ENCODE measurements at regions not wholly inside any gene's neighbourhood (a gene's known extent, or its start where the extent isn't known, plus 50 kb on each side); places are given as distances from the start of the nearest gene placed in this dataset.
A peak's percentile ranks its signal among the peaks of the same experiment; 100 is the strongest.
"Not testable (repeated sequence)": the region's sequence is repeated elsewhere in the genome, so short reads cannot be mapped to it uniquely, and the experiment has no call there.

DNA sequence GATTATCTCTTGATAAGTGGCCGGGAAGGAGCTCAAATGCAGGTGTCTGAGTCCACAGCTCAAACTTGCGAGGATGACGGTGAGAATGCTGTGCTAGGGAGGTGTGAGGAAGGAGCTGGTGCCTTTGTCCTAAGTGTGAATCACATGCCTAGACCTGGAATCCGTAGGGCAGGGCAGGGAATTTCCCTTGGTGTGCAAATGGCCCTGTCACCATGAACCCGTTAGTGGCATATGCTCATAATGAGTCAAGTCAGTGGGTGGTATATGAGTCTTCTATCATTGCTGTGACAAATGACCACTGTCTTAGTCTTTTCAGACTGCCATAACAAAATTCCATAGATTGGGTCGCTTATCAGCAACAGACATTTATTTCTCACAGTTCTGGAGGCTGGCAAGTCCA is 163.1 kb upstream of the NBPF12 start:
- ATAC-seq (ENCODE audit: low read depth); H3K36me3 Mint-ChIP-seq (ENCODE audit: low read depth); intact Hi-C loops (cut with micrococcal nuclease); CTCF ChIA-PET; H3K4me3 Mint-ChIP-seq; H3K9me3 Mint-ChIP-seq; H3K4me1 Mint-ChIP-seq; H3K27me3 Mint-ChIP-seq; H3K27ac Mint-ChIP-seq; POLR2A ChIA-PET; DNase-seq: not testable (repeated sequence)

DNA sequence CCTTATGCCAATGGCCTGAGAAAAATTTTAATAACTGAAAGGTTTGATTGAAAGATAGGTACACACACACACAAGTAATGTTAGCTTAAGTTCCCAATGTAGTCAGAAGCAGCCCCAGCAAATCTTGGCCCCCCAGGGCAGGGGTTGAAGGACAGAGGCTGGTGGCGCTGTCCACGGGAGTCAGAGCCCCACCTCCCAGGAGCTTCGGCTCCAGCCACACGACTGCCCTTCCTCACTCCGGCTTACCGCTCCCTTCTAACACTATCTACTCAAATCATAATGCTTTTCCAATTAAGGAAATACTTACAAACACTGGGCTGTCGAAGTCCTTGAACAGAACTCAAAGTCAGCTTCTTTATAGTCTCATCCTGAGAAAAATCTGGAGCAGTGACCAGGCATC is 163.9 kb upstream of the NBPF12 start:
- intact Hi-C loops (cut with micrococcal nuclease); H3K4me3 Mint-ChIP-seq; H3K27me3 Mint-ChIP-seq; POLR2A ChIA-PET; DNase-seq; H3K36me3 Mint-ChIP-seq (ENCODE audit: low read depth); CTCF ChIA-PET; ATAC-seq (ENCODE audit: low read depth); H3K4me1 Mint-ChIP-seq; H3K9me3 Mint-ChIP-seq; H3K27ac Mint-ChIP-seq: not testable (repeated sequence)

DNA sequence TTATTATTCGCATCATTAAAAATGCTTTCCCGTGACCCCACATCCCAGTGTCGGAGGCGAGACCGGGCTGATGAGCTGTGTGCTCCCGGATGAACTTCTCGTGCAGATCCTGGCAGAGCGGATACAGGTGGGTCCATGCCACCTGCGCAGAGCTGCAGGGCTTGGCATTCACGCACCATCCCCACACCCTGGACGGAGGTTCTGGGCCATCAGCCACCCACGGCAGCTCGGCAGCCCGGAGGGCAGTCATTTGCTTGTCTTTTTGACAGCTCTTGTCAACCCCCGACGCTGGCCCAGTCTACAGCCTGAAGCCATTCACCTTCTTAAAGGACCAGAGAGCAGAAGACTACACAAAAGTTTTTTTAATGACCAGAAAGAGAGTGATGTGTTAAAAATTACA is 166.7 kb upstream of the NBPF12 start:
- H3K36me3 Mint-ChIP-seq (ENCODE audit: low read depth); CTCF ChIA-PET; H3K4me3 Mint-ChIP-seq; DNase-seq; ATAC-seq (ENCODE audit: low read depth); H3K4me1 Mint-ChIP-seq; H3K27ac Mint-ChIP-seq; H3K9me3 Mint-ChIP-seq; intact Hi-C loops (cut with micrococcal nuclease); POLR2A ChIA-PET; H3K27me3 Mint-ChIP-seq: not testable (repeated sequence)

DNA sequence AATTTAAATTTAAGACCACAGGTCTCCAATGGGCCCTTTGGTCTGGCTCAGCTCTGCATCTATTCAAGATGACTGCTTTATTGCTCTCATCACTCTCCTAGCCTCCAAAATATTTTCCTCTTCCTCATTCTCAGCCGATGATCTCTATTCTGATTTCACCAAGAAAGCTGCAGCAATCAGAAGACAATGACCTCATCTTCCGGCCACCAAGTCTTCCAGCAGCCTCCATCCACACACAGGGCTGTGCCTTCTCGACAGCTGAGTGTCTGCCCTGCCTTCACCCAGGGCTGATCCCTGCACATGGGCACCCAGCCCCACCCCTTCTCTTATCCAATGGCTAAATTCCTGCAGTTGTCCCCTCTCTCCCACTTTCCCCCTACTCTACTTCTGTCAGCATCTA is 167.1 kb upstream of the NBPF12 start:
- H3K9me3 Mint-ChIP-seq, CTCF ChIA-PET, H3K4me1 Mint-ChIP-seq: not testable (repeated sequence)

DNA sequence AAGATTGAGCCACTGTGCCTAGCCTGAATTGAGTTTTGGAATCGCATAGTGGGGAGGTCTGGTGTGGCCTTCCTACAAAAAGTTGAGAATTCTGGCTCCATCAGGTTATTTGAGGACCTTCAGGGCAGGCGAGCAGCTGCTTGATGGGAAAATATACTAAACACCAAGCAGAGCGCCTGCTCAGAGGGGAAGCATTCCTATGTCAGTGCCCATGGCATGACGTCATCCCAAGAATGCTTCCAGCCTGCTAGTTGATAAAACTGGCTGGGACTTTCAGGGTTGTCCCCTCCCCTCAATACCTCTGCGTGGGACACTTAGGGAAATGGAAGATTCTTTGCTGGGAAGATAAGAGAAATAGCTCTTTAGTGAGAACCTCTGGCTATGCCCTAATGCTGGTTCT is 174.9 kb upstream of the NBPF12 start:
- H3K4me1 Mint-ChIP-seq; ATAC-seq (ENCODE audit: low read depth); H3K9me3 Mint-ChIP-seq; H3K4me3 Mint-ChIP-seq; H3K27me3 Mint-ChIP-seq; POLR2A ChIA-PET; CTCF ChIA-PET; H3K27ac Mint-ChIP-seq; DNase-seq; intact Hi-C loops (cut with micrococcal nuclease); H3K36me3 Mint-ChIP-seq (ENCODE audit: low read depth): not testable (repeated sequence)

More for the DNA sequence above, 167.1 kb upstream of the NBPF12 start:
- H3K27me3 Mint-ChIP-seq; intact Hi-C loops (cut with micrococcal nuclease); H3K36me3 Mint-ChIP-seq (ENCODE audit: low read depth); POLR2A ChIA-PET; DNase-seq; H3K27ac Mint-ChIP-seq; ATAC-seq (ENCODE audit: low read depth); H3K4me3 Mint-ChIP-seq: not testable (repeated sequence)

DNA sequence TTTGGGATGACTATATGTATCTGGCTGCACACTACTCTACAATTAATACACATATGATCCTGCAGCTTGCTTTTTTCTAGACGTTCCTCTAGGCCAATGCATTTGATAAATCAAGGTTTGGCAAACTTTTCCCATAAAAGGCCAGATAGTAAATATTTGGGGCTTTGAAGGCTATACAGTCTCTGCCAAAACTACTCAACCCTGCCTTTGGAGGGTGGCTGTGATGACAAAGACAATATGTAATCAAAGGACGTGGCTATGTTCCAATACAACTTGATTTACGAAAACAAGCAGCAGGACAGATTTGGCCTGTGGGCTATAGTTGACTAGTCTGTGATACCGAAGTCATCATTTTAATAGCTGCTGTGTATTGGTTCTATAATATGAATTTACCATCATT is 181.3 kb upstream of the NBPF12 start:
- H3K36me3 Mint-ChIP-seq (ENCODE audit: low read depth); H3K27me3 Mint-ChIP-seq; DNase-seq; H3K4me1 Mint-ChIP-seq; H3K9me3 Mint-ChIP-seq; CTCF ChIA-PET; POLR2A ChIA-PET; H3K27ac Mint-ChIP-seq; ATAC-seq (ENCODE audit: low read depth); H3K4me3 Mint-ChIP-seq; intact Hi-C loops (cut with micrococcal nuclease): not testable (repeated sequence)

DNA sequence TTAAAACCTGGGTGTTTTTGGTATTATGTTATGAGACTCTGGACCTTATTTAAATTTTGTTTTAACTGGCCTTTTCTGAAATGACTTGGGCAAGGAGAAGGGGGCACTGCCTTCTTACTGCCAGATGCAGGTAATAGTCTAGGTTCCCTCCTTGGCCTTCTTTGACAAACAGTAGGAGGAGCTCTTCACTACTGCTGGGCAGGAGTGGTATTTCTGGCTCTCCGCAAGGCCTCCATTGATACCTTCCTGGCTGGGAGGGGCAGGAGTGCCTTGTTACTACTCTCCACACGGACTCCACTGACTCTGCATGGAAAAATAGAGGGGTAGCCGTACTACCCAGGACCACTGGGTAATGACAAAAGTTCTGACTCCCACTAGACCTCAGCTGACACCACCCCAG is 189.4 kb upstream of the NBPF12 start:
- CTCF ChIA-PET; H3K9me3 Mint-ChIP-seq; H3K4me1 Mint-ChIP-seq; DNase-seq; H3K36me3 Mint-ChIP-seq (ENCODE audit: low read depth); intact Hi-C loops (cut with micrococcal nuclease); POLR2A ChIA-PET; H3K4me3 Mint-ChIP-seq; H3K27ac Mint-ChIP-seq; ATAC-seq (ENCODE audit: low read depth); H3K27me3 Mint-ChIP-seq: not testable (repeated sequence)

DNA sequence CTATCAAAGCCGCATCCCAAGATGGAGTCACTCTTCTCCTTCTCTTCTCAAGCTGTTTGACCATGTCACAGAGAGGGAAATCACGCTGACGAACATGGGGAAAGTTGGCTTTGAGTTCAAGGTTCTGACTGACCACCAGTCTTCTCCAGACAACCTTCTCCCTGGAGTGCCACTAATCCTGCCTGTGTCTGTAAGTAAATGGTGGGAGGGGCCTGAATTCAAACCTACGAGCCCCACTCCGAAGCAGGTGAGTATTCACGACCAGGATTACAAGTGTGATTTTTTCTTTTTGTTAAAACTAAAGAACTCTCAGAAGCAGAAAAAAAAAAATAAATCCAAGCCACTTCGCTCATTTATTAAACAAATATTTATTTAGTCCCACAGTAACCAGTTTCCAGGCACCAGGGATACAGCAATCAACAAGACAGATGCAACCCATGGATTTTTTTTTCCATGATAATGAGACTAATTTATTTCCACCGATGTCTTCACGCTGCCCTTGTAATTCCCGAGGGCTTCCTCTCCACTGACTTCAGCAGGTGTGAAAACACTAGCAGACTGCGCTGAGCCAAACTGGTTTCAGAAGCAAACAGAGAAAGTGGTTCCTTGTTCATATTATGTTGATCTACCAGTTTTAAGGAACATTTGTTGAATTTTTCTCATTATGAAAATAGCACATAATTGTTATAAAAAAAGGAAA is 206.0 kb upstream of the NBPF12 start:
- H3K4me1 Mint-ChIP-seq; H3K27me3 Mint-ChIP-seq; POLR2A ChIA-PET; DNase-seq; ATAC-seq (ENCODE audit: low read depth); H3K4me3 Mint-ChIP-seq; H3K36me3 Mint-ChIP-seq (ENCODE audit: low read depth); intact Hi-C loops (cut with micrococcal nuclease); H3K27ac Mint-ChIP-seq; CTCF ChIA-PET; H3K9me3 Mint-ChIP-seq: not testable (repeated sequence)

DNA sequence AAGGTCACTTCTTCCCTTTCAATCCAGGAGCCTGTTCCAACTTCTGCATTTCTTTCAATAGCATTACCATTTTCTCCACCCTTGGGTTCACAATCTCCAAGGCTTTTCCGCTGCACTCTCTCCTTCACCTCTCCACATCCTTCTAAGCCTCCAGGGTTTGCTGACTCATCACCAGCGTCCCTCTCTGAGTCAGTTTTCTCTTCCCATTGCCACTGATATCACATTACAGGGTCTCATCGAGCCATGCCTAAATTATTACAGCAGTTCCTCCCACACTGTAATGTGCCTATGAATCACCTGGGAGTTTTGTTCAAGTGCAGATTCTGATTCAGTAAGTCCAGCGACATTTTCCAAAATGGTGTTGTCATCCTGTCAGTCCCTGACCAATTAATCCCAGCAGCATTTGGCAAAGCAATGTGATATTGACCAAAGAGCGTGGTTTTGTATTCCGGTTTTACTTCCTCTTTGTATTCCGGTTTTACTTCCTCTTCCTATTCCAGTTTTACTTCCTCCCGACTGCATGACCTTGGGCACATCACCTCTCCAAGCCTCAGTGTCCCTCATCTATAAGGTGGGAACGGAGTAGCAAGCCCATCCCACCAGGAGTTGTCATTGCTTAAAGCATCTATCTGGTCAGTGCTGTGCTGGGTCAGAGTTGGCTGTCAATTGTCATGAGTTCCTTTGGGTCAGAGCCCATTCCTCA is 208.3 kb upstream of the NBPF12 start:
- H3K36me3 Mint-ChIP-seq (ENCODE audit: low read depth); H3K9me3 Mint-ChIP-seq; H3K4me3 Mint-ChIP-seq; CTCF ChIA-PET; POLR2A ChIA-PET; H3K4me1 Mint-ChIP-seq; intact Hi-C loops (cut with micrococcal nuclease); H3K27ac Mint-ChIP-seq; H3K27me3 Mint-ChIP-seq; DNase-seq: not testable (repeated sequence)
- ATAC-seq (ENCODE audit: low read depth): peak; percentile 18

DNA sequence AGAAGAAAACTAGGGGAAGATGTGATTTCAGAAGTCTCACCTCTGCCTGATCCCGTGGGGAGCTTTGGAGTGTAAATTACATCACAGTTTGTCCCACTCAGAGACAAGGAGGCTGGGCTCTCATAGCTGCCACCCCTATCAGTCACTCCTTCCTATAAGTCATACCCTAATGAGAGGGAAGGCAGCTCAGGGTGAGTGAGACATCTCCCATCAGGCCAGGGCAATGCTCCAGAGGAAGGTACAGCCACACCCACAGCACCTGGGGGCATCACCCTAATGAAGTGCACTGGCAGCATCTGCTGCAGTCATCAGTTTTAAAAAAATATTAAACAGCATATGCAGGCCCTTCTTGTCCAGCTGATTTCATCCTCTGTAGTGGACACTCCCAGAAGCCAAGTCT is 223.1 kb upstream of the NBPF12 start:
- H3K4me1 Mint-ChIP-seq; H3K4me3 Mint-ChIP-seq; H3K36me3 Mint-ChIP-seq (ENCODE audit: low read depth); H3K27ac Mint-ChIP-seq; H3K27me3 Mint-ChIP-seq; H3K9me3 Mint-ChIP-seq; POLR2A ChIA-PET; DNase-seq; ATAC-seq (ENCODE audit: low read depth); intact Hi-C loops (cut with micrococcal nuclease); CTCF ChIA-PET: not testable (repeated sequence)

DNA sequence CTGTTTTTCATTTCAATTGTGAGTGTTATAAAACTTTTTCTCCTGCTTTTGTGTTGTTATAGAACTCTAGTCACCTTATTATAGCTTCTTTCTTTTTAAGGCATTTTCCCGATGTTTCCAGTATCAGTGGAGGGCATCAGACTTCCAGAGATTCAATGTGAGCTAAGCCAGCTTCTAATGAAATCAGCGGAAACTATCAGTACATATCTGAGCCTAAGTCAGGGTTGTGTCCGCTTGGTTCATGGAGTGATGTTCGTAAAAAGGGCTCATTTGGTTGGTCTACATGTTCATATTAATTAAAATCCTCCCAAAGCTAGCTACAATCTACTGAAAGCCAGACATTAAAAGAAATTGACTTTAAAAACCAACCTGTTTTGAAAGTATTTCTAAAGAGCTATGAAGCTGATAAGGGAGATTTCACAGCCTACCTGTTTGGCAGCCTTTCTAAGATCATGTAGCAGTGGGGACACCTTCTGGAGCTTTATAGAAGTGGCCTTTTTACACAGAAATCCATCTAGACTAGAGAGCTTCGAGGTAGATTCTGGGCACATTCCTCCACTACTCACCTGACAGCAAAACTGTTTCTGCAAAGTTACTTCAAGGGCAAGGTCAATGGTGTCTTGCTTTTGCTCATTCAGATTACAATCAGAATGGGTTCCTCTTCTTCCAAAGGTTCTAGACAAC is 227.1 kb upstream of the NBPF12 start:
- H3K27me3 Mint-ChIP-seq; H3K4me1 Mint-ChIP-seq; DNase-seq; ATAC-seq (ENCODE audit: low read depth); intact Hi-C loops (cut with micrococcal nuclease); CTCF ChIA-PET; POLR2A ChIA-PET; H3K4me3 Mint-ChIP-seq; H3K9me3 Mint-ChIP-seq; H3K36me3 Mint-ChIP-seq (ENCODE audit: low read depth); H3K27ac Mint-ChIP-seq: not testable (repeated sequence)

DNA sequence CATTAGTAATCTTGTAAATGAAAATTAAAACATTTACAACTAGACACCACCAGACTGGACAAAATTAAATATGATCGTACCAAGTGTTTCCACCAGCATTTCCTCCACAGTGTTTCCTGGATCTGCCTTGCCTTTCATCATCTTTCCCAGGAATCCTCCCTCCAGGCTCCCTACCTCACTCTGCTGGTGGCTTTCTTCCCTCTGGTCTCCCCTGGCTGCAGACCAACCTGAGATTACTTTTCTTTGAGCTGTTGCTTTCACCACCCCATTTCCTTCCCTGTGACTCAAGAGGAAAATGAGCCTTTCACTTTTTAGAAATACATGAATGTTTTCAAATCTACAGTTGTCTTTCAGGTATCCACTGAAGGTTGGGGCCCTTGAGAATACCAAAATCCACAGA is 228.8 kb upstream of the NBPF12 start:
- intact Hi-C loops (cut with micrococcal nuclease); CTCF ChIA-PET; ATAC-seq (ENCODE audit: low read depth); DNase-seq; H3K27ac Mint-ChIP-seq; POLR2A ChIA-PET; H3K4me1 Mint-ChIP-seq; H3K36me3 Mint-ChIP-seq (ENCODE audit: low read depth); H3K27me3 Mint-ChIP-seq; H3K9me3 Mint-ChIP-seq; H3K4me3 Mint-ChIP-seq: not testable (repeated sequence)

Data from activated B cell treated with CpG ODN at 0.5 μM for 24 hours (primary cell).